DMS114 treated with DMSO at 0.1 percent for 48 hours (cell line): ENCODE measurements at regions not wholly inside any gene's neighbourhood (a gene's known extent, or its start where the extent isn't known, plus 50 kb on each side); places are given as distances from the start of the nearest gene placed in this dataset.

Experiments
- DNase-seq: peaks from one replicate; lab custom pipeline; 2025; ENCODE audit not compliant: unreplicated experiment; lab: John Stamatoyannopoulos, UW

GRCh38 chr3:147046916-147047315 is 359.4 kb downstream of the ZIC4 start:
- DNase-seq, result no peak

GRCh38 chr3:147038481-147038880 is 367.9 kb downstream of the ZIC4 start:
- no peak for DNase-seq

- DNase-seq, result no peak
These were observed 372.0 kb downstream of the ZIC4 start for GRCh38 chr3:147034359-147034758.

- DNase-seq, result no peak
These were observed 376.1 kb downstream of the ZIC4 start for GRCh38 chr3:147030274-147030673.

GRCh38 chr3:147015334-147015733 is 391.0 kb downstream of the ZIC4 start:
- DNase-seq, result no peak

GRCh38 chr3:147008886-147009285 is 397.5 kb downstream of the ZIC4 start:
- no peak for DNase-seq

- DNase-seq, result no peak
These were observed 397.9 kb downstream of the ZIC4 start for GRCh38 chr3:147008458-147008857.

- no peak for DNase-seq
These were observed 398.6 kb downstream of the ZIC4 start for GRCh38 chr3:147007736-147008245.

GRCh38 chr3:147002721-147003120 is 397.6 kb upstream of the PLSCR5 start:
- no peak for DNase-seq

- DNase-seq, result no peak
These were observed 395.1 kb upstream of the PLSCR5 start for GRCh38 chr3:147000274-147000673.

- no peak for DNase-seq
These were observed 386.8 kb upstream of the PLSCR5 start for GRCh38 chr3:146991907-146992306.

- no peak for DNase-seq
These were observed 370.3 kb upstream of the PLSCR5 start for GRCh38 chr3:146975476-146975875.

- DNase-seq, result no peak
These were observed 369.9 kb upstream of the PLSCR5 start for GRCh38 chr3:146975032-146975431.

- no peak for DNase-seq
These were observed 368.9 kb upstream of the PLSCR5 start for GRCh38 chr3:146974001-146974400.

GRCh38 chr3:146972726-146973125 is 367.6 kb upstream of the PLSCR5 start:
- DNase-seq, result no peak

- no peak for DNase-seq
These were observed 365.1 kb upstream of the PLSCR5 start for GRCh38 chr3:146970236-146970635.

GRCh38 chr3:146969356-146969755 is 364.2 kb upstream of the PLSCR5 start:
- no peak for DNase-seq

GRCh38 chr3:146968204-146968651 is 363.1 kb upstream of the PLSCR5 start:
- DNase-seq, result no peak

- no peak for DNase-seq
These were observed 362.6 kb upstream of the PLSCR5 start for GRCh38 chr3:146967783-146968182.

- no peak for DNase-seq
These were observed 361.0 kb upstream of the PLSCR5 start for GRCh38 chr3:146966124-146966523.

GRCh38 chr3:146953511-146953981 is 348.4 kb upstream of the PLSCR5 start:
- DNase-seq, result no peak

- DNase-seq, result no peak
These were observed 343.8 kb upstream of the PLSCR5 start for GRCh38 chr3:146948985-146949384.

- no peak for DNase-seq
These were observed 343.0 kb upstream of the PLSCR5 start for GRCh38 chr3:146948186-146948585.
